ENCODE measurements at regions not wholly inside any gene's neighbourhood (a gene's known extent, or its start where the extent isn't known, plus 50 kb on each side); places are given as distances from the start of the nearest gene placed in this dataset.

- peak; percentile 28 for TF ChIP-seq CTCF (IDR thresholded peaks at IDR 0.05; ENCODE audit: insufficient read depth, low read depth, low read length)
- DNase-seq (ENCODE audit: low read depth), result no peak
- H3K4me3 ChIP-seq (ENCODE audit: low read depth, low read length), result no peak overlapping the region
Measured at GRCh38 chr4:155497306-155497705, 120.5 kb upstream of the MAP9 start.

DNA sequence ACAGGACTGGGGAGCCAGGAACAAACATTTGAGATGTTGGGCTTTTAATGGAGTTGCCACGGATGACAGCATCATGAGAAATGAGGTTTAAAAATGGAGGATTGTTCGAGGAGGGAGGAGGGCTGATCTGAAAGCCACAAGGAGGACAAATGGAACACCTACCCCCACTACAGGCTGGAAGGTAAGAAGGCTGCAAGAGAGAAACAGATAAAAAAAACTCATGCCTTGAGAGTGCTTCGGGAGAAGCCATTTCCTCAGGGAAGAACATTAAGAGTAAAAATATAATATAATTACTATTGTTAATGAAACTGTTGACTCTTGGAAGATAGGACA is 119.5 kb upstream of the MAP9 start:
- H3K4me3 ChIP-seq (ENCODE audit: low read depth, low read length), result no peak overlapping the region
- no peak for DNase-seq (ENCODE audit: low read depth)
- no peak for TF ChIP-seq CTCF (IDR thresholded peaks at IDR 0.05; ENCODE audit: insufficient read depth, low read depth, low read length)

- no peak for TF ChIP-seq CTCF (IDR thresholded peaks at IDR 0.05; ENCODE audit: insufficient read depth, low read depth, low read length)
- no peak for DNase-seq (ENCODE audit: low read depth)
- H3K4me3 ChIP-seq (ENCODE audit: low read depth, low read length), result no peak overlapping the region
Measured at GRCh38 chr4:155495572-155496293, 119.0 kb upstream of the MAP9 start.

DNA sequence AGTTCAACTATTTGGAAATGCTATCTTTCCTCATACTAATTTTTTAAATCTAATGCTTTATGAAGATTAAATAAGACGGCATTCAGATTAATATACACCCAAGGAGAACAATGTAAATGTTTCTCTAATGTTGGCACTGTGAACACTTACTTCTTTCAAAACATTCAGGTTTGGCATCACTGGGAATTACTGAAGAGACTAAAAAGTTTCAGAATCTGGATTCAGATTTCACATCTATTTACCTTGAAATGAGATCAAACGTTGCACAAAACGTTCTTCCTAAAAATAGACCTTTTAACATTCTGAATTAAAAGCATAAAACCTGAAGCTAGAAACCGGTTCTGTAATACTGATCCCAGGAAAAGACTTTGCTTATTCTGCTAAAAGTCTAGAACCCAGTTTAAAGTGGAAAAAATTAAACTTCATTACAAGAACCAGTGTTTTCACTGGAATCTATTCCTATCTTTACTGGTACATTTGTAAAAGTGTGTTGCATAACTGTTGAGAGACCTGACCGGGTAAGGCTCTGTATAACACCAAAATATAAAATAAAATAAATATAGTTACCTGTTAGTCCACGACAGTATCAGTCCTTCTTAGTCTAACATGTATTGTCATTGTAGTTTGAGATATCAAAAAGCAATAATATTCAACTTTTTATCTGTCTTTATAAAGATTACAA is 117.4 kb upstream of the MAP9 start:
- DNase-seq (ENCODE audit: low read depth), result no peak
- H3K4me3 ChIP-seq (ENCODE audit: low read depth, low read length), result no peak overlapping the region
- no peak for TF ChIP-seq CTCF (IDR thresholded peaks at IDR 0.05; ENCODE audit: insufficient read depth, low read depth, low read length)

GRCh38 chr4:155491336-155492120 is 114.8 kb upstream of the MAP9 start:
- peak; percentile 6 for DNase-seq (ENCODE audit: low read depth)
- no peak for TF ChIP-seq CTCF (IDR thresholded peaks at IDR 0.05; ENCODE audit: insufficient read depth, low read depth, low read length)
- no peak overlapping the region for H3K4me3 ChIP-seq (ENCODE audit: low read depth, low read length)

- TF ChIP-seq CTCF (IDR thresholded peaks at IDR 0.05; ENCODE audit: insufficient read depth, low read depth, low read length), result no peak
- no peak overlapping the region for H3K4me3 ChIP-seq (ENCODE audit: low read depth, low read length)
- peak; percentile 14 for DNase-seq (ENCODE audit: low read depth)
Measured at GRCh38 chr4:155489271-155489670, 112.5 kb upstream of the MAP9 start.
